ENCODE measurements at regions not wholly inside any gene's neighbourhood (a gene's known extent, or its start where the extent isn't known, plus 50 kb on each side); places are given as distances from the start of the nearest gene placed in this dataset.

GRCh38 chr6:40718401-40718800 is 131.2 kb upstream of the LRFN2 start:
- TF ChIP-seq CEBPB (IDR thresholded peaks at IDR 0.05; ENCODE audit: low read depth, low read length): no peak
- no peak for TF ChIP-seq RBBP5 (IDR thresholded peaks at IDR 0.05; ENCODE audit: borderline replicate concordance, low read depth, low read length)
- TF ChIP-seq ZNF274 (IDR thresholded peaks at IDR 0.05; ENCODE audit: borderline replicate concordance, extremely low read depth, low read length): no peak
- TF ChIP-seq CTCF (IDR thresholded peaks at IDR 0.05; ENCODE audit: control extremely low read depth in 1 of 3, insufficient read depth in 1 of 3, low read depth in 1 of 3, low read length in 3 of 3): no peak
- TF ChIP-seq POLR2A (IDR thresholded peaks at IDR 0.05; ENCODE audit: control extremely low read depth in 1 of 2, low read depth in 2 of 2, low read length in 2 of 2): no peak
- TF ChIP-seq MAX (IDR thresholded peaks at IDR 0.05): no peak
- TF ChIP-seq CBX5 (IDR thresholded peaks at IDR 0.05; ENCODE audit: low read depth, low read length): no peak
